Lung (tissue), 11 donors: ENCODE measurements at regions not wholly inside any gene's neighbourhood (a gene's known extent, or its start where the extent isn't known, plus 50 kb on each side); places are given as distances from the start of the nearest gene placed in this dataset.

Source experiments
- ATAC-seq: fragments of 200-7000 bp; cut with Tn5 transposase; one replicate; pipeline ENCODE4 v1.9.1; 2020; ENCODE audit warnings: moderate number of reproducible peaks; ENCODE audit not compliant: insufficient read depth, low FRiP score
- DNase-seq, 3 donors: peaks; one replicate each; pipeline ENCODE4 v3.0.0-alpha.2; 2013 to 2017
- H3K27ac ChIP-seq, 2 donors: one replicate each; pipeline ENCODE4 v1.5.1; 2013; ENCODE audit warnings: mild to moderate bottlenecking in 2 of 2, moderate library complexity in 2 of 2, control low read depth in 1 of 2, inconsistent platforms in 1 of 2, low read depth in 1 of 2, low read length in 1 of 2
- H3K27me3 ChIP-seq, 3 donors: one replicate each; pipeline ENCODE4 v1.5.1; 2013; ENCODE audit warnings: low read length in 2 of 3; ENCODE audit not compliant: control insufficient read depth in 3 of 3, insufficient read depth in 3 of 3
- H3K36me3 ChIP-seq, 4 donors: one replicate each; pipeline ENCODE4 v1.5.1; 2013; ENCODE audit warnings: low read length in 4 of 4, mild to moderate bottlenecking in 1 of 4, moderate library complexity in 1 of 4; ENCODE audit not compliant: control insufficient read depth in 4 of 4, insufficient read depth in 4 of 4
- H3K4me1 ChIP-seq, 5 donors: one replicate each; pipeline ENCODE4 v1.5.1; 2013; ENCODE audit warnings: low read length in 5 of 5, mild to moderate bottlenecking in 2 of 5, moderate library complexity in 1 of 5; ENCODE audit not compliant: control insufficient read depth in 5 of 5, insufficient read depth in 5 of 5
- H3K4me3 ChIP-seq: one replicate; pipeline ENCODE4 v1.5.1; 2013; ENCODE audit warnings: mild to moderate bottlenecking, control low read depth, moderate library complexity
- H3K9ac ChIP-seq, 2 donors: one replicate each; pipeline ENCODE4 v1.5.1; 2013; ENCODE audit warnings: low read length in 2 of 2, control low read depth in 1 of 2; ENCODE audit not compliant: insufficient read depth in 1 of 2
- H3K9me3 ChIP-seq, 4 donors: one replicate each; pipeline ENCODE4 v1.5.1; 2013; ENCODE audit warnings: low read length in 3 of 4, mild to moderate bottlenecking in 1 of 4, moderate library complexity in 1 of 4; ENCODE audit not compliant: control insufficient read depth in 4 of 4, insufficient read depth in 3 of 4
- CTCF ChIP-seq: IDR thresholded peaks from 2 replicates; pipeline ENCODE4 v1.5.1; 2012; ENCODE audit warnings: mild to moderate bottlenecking; ENCODE audit errors: control extremely low read depth, extremely low read depth
- WGBS, 2 donors: extraction: QIAGEN DNeasy Blood & Tissue Kit; methylation state at CpG; one replicate each; pipeline ENCODE4 v1.1.7; 2013; 5-methylcytosine and 5-hydroxymethylcytosine counted together
- donor health status: control.
- donor health status: control.
- donor health status: Bipolar disorder and iron deficiency.
- donor health status: healthy.
- donor health status: DM: yes; HTN: yes; CAD: no.

- no peaks in the 10 kb centered on the region for H3K36me3 ChIP-seq
- TF ChIP-seq CTCF: no peak
- no peaks in the 10 kb centered on the region for H3K9me3 ChIP-seq
- no peaks in the 10 kb centered on the region for H3K4me1 ChIP-seq
- 88 to 91% methylated on average over 3 of the region's 3 CpGs for WGBS, 2 donors
- no peak for ATAC-seq
- no peaks in the 10 kb centered on the region for H3K27me3 ChIP-seq
- H3K9ac ChIP-seq: no peak overlapping the region
- DNase-seq: no peak
- no peak overlapping the region for H3K4me3 ChIP-seq
- no peak overlapping the region for H3K27ac ChIP-seq
These were observed 239.9 kb upstream of the BTBD3 start for GRCh38 chr20:11677836-11678235.

- H3K4me3 ChIP-seq: no peak overlapping the region
- peaks cover 0 to 4% (median 0%) of the 10 kb centered on the region in 3 donors for H3K27me3 ChIP-seq
- no peak for TF ChIP-seq CTCF
- DNase-seq (no peak), ATAC-seq (no peak)
- H3K9ac ChIP-seq: no peak overlapping the region
- WGBS, 2 donors: 67 to 81% methylated on average over 3 of the region's 3 CpGs
- H3K36me3 ChIP-seq: no peaks in the 10 kb centered on the region
- H3K9me3 ChIP-seq: no peaks in the 10 kb centered on the region
- H3K27ac ChIP-seq: no peak overlapping the region
- H3K4me1 ChIP-seq: peaks cover 0 to 8% (median 0%) of the 10 kb centered on the region in 5 donors
These were observed 235.4 kb upstream of the BTBD3 start for GRCh38 chr20:11682285-11682684.

- WGBS, 2 donors: 55 to 58% methylated on average over 4 of the region's 4 CpGs
- TF ChIP-seq CTCF: no peak
- DNase-seq (no peak), ATAC-seq (no peak)
- no peak overlapping the region for H3K27ac ChIP-seq
- no peak overlapping the region for H3K4me3 ChIP-seq
- H3K9ac ChIP-seq: no peak overlapping the region
- H3K9me3 ChIP-seq: no peaks in the 10 kb centered on the region
- H3K27me3 ChIP-seq: peaks cover 0 to 13% (median 0%) of the 10 kb centered on the region in 3 donors
- H3K4me1 ChIP-seq: peaks cover 0 to 8% (median 0%) of the 10 kb centered on the region in 5 donors
- no peaks in the 10 kb centered on the region for H3K36me3 ChIP-seq
These were observed 231.5 kb upstream of the BTBD3 start for GRCh38 chr20:11686195-11686594.
